Fibroblast of skin of abdomen (primary cell): ENCODE measurements at regions not wholly inside any gene's neighbourhood (a gene's known extent, or its start where the extent isn't known, plus 50 kb on each side); places are given as distances from the start of the nearest gene placed in this dataset.

Experiments
- DNase-seq: peaks from one replicate; pipeline ENCODE4 v3.0.0-alpha.2; 2013

DNA sequence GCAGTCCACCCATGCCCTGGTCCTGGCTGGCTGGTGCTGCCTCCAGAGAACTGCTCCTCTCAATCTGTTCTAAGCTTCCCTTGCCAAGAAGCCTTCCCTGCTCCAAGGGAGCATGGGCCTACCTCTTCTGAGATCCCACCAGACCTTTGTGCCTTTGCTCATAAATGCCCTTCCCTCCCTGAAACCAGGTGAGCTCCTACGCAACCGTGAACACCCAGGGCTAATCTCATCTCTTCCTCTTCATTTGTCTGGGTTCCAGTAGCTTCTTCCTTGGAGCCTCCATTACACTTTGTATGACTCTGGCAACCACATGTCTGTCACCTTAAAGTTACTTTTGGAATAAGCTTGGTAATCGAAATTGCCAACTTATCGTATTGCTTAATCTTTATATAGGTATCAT, 270.6 kb downstream of the PBX3 start:
- no peak for DNase-seq

DNA sequence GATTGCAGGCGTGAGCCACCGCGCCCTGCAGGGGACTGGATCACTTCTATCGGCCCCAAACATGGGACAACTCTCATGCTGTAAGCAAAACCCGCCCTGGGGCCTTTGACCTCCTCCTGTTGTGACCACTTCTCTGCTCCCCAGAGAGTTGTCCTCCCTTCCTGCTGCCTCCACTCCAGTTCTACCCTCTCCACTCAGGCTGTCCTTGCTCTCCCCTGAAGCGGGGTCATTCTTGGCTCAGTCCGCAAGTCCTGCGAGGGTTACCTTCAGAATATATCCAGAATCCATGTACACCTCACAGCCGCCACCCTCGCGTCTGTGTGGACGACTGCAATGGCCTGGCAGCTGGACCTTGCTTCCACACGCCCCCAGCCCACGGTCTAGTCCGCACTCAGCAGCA, 273.7 kb downstream of the PBX3 start:
- no peak for DNase-seq

DNA sequence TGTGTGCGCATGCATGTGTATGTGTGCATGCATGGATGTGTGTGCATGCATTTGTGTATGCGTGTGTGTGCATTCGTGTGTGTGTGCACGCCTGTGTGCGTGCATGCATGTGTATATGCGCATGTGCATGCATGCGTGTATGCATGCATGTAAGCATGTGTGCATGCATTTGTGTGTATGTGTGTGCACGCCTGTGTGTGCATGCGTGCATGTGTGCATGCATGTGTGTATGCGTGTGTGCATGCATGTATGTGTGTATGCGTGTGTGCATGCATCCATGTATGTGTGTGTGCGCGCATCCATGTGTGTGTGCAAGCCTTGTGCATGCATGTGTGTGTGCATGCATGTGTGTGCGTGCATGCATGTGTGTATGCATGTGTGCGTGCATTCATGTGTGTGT, 276.8 kb downstream of the PBX3 start:
- no peak for DNase-seq

DNA sequence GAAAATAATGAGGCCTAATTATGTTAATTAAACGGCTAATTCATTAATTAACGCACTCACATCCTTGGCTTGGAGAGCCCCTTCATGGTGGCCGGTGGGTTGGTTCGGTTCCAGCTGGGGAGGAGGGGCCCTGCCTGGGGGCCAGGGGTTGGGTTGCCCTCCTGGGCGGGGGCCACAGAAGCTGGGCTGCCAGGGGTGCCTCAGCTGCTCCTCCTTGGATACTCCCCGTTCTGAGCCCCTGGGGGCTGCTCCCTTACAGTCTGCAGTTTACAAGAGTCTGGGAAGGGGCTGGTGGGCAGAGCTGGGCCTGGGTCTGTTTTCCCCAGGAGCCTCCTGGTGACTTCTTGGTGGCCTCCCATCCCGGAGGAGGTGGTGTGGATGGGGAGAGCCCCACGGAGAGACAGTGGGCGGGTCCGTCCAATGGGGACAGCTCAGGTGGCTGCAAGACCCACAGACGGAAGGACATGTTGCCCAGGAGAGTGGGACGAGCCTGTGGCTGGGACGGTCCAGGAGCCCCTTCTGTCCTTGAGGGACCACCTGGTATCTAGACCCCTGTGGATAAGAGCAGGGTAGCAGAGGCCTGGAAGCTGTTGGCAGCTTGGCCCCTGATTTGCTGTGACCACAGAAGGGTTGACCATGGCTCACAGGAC, 277.5 kb downstream of the PBX3 start:
- no peak for DNase-seq

- no peak for DNase-seq
These were observed 278.8 kb downstream of the PBX3 start for GRCh38 chr9:126025991-126026390.

DNA sequence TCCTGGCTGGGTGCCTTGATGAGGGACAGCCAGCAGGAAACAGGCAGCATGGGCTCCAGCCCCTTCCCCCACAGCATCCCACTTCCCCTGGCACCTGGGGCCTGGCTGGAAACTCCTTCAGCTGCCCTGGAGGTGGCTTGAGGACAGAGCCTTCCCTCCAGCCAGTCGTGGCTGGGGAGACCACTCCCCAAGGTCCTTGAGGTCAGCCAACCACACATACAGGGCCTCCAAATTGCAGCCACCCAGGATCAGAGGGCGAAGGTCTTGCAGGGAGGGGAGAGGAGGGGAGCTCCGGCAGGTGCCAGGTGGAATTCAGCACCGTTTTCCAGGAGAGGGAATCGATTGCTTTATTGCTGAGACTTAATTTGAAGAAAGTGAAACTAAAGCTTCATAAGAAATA, 280.4 kb downstream of the PBX3 start:
- DNase-seq = no peak

DNA sequence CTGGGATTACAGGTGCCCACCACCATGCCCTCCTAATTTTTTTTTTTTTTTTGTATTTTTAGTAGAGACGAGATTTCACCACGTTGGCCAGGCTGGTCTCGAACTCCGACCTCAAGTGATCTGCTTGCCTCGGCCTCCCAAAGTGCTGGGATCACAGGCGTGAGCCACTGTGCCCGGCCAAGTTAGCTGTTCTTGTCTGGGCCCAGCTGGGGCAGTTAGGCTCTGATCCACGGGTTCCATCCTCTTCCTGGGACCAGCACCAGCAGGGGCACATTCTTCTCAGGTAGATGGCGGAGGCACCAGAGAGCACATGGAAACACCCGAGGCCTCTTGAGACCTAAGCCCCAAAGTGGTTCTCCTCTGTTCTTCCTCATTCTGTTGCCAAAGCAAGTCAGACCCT, 281.6 kb downstream of the PBX3 start:
- no peak for DNase-seq

DNA sequence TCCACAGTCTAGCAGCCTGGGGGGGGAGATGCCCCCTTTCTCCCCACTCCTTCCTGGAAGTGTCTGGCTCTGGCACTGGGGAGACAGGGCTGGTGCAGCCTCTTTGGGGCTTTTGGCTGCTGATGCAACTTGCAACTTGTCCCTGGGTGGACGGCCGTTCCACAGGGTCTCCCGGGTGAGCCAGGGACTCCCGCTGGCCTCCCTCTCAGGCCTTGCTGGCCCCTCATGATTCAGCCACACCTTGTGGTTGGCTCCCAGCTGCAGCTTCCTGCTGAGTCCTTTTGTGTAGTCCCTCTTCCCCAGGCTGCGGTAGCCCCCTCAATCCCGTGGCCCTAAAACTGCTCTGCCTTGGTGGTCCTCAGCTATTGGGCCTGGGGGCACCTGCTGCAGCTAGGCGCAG, 283.5 kb downstream of the PBX3 start:
- no peak for DNase-seq

GRCh38 chr9:126031116-126031515, 283.9 kb downstream of the PBX3 start:
- DNase-seq = no peak

DNA sequence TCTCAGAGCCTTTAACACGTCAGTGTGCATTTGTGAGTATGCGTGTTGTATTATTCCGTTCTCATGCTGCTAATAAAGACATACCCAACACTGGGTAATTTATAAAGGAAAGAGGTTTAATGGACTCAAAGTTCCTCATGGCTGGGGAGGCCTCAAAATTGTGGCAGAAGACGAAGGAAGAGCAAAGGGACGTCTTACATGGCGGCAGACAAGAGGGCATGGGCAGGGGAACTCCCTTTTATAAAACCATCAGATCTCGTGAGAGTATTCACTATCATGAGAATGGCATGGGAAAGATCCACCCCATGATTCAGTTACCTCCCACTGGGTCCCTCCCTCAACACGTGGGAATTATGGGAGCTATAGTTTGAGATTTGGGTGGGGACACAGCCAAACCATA, 285.0 kb downstream of the PBX3 start:
- DNase-seq = no peak

- no peak for DNase-seq
These were observed 286.1 kb downstream of the PBX3 start for GRCh38 chr9:126033318-126033717.

DNA sequence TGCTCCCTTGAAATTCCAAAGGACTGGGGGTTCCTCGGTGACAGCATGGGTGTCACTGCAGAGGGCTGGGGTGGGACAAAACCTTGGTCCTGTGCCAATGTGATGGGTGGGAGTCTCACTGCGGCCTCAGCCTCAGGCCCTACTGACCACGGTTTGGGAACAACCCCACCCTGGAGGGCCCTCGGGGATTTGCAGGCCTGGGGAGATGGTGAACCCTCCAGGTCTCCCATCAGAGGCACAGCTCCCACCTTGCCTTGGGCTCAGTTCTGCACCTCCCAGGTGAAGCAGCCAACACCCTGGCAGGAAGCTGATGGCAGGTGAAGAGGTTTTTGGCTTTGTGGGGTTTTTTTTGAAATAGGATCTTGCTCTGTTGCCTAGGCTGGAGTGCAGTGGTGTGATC, 286.8 kb downstream of the PBX3 start:
- no peak for DNase-seq

DNA sequence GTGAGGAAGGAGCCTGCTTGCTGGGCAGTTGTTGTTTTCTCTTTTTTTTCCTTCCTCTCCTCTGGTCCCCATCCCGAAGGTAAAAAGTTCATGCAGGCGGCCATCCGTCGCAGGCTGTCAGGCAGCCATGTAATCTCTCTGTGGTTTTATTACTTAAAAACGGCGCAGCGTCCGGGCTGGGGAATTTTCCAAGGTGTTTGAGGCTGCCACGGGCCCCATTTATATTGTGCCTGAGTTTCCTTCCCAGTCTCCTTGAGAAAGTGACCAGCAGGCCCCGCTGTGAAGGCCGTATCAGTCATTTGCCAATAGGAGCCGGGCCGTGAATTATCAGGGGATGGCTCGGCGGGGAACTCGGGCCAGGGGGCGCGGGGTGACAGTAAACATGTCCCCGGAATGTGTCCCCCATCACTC, 289.7 kb downstream of the PBX3 start:
- DNase-seq = no peak

- DNase-seq = no peak
These were observed 287.8 kb upstream of the MVB12B start for GRCh38 chr9:126038790-126039189.

DNA sequence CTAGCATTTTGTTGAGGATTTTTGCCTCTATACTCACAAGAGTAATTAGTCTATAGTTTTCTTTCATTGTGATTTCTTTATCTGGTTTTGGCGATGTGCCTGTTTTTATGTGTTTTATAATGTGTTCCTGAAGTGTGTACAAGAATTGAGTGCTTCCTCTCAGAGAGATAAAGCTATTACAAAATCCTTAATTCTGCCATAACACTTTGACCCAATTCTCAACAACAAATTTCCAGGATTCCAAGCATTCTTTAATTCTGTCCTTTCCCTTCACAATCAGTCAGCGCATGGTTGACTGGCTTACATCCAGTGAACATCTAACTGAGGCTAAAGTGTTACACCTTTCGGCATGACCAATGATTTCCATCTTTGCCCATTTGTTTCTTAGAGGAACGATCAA, 282.9 kb upstream of the MVB12B start:
- no peak for DNase-seq

GRCh38 chr9:126049088-126049487, 277.5 kb upstream of the MVB12B start:
- DNase-seq = no peak

DNA sequence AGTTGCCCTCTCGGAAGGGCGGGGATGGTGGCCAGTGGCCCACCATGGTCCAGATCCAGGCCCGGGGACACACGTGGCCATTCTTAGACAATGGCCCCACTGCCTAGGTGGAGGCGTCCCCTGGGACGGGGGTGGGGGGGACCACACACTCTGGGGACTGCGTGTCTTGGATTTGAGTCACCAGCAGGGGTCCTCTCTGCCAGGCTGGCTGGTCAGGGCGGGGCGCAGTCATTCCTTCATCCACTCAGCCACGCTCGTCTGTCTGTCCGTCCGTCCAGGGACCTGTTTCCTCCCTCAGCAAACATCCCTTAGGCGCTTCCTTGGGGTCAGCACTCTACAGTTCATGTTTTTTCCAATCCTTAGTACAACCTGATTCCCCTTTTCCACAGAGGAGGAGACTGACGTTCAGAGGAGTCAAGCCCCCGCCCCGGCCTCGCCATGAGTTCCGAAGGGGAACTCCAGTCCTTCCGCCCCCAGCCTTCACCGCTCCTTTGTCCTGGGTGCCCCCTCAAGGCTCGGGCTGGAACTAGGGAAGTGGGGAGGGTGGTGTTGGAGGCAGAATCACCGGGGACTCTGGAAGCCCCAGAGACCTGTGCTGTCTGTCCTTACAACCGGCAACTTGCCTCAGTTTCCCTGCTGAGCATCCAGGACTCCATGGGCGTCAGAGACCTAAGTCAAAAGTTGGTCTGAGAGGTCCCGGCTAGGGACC, 276.6 kb upstream of the MVB12B start:
- no peak for DNase-seq

DNA sequence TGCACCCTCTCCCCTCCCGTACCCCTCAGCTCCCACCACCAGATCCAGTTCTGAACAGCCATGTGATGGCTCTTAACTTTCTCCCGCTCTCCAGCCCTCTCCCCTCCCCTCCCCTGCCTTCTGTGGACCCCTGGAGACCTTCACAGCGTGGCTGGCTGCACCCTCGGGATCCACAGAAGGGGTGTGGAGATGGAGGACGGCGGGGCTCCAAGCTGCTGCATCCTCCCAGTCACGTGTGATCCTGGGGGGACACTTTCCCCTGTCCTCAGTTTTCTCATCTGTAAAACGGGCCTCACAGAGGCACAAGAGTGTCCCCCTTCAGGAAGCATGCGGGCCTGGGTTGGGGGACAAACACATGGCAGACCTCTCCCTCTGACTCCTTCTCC, 276.0 kb upstream of the MVB12B start:
- DNase-seq = no peak

DNA sequence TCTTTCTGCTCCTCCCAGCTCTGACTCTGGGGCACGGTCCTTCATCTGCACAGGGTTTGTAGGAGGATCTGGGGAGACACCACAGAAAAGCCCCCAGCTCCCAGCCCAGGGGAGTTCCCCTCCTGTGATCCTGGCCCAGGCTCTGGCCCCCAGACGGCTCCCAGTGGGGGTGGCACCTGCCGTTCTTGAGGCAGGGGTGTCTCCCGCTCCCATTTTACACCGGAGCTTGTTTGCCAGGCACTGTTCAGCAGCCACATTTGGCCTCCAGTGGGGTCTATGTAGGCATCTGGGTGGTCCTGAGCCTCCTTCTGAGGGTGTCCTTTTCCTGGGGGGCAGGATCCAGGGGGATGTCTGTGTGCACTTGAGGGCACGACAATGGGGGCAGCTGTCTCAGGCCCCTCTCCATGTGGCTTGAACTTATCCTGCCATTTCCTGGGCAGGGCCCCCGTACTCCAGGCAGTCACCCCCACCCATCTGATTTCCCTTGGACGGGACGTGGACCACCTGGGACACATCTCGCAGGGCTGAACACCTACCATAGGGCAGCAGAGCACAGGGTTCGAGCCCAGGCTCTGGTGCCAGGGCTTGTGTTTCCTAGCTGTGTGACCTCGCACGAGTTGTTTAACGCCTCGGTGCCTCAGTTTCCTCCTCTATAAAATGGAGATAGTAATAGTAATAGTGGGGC, 275.0 kb upstream of the MVB12B start:
- DNase-seq = no peak

- no peak for DNase-seq
These were observed 273.8 kb upstream of the MVB12B start for GRCh38 chr9:126052791-126053190.

DNA sequence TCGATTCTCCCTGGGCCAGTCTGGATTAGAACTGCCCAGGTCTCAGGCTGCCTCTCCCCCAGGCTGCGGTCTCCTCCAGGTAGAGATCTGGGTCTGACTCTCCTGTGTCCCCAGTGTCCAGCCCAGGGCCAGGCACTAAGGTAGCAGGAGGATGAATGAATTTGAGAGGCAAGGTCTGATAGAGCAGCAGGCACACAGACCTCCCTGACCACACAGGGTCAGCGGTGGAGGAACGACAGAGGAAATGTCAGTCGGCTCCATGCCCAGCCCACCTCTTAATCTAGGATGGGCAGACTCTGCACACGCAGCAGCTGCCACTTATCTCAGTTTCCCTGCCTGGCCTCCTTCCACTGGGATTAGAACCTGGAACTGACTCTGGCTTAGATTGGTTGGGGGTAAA, 272.7 kb upstream of the MVB12B start:
- DNase-seq = no peak

GRCh38 chr9:126055381-126055985, 271.1 kb upstream of the MVB12B start:
- DNase-seq = peak; percentile 81

GRCh38 chr9:126056312-126057021, 270.2 kb upstream of the MVB12B start:
- no peak for DNase-seq
